Aorta (tissue), 5 donors: ENCODE measurements at regions not wholly inside any gene's neighbourhood (a gene's known extent, or its start where the extent isn't known, plus 50 kb on each side); places are given as distances from the start of the nearest gene placed in this dataset.

ENCODE experiments used
- ATAC-seq: fragments of 200-7000 bp; cut with Tn5 transposase; one replicate; pipeline ENCODE4 v1.9.1; 2022; ENCODE audit warnings: moderate library complexity; ENCODE audit not compliant: low FRiP score
- DNase-seq, 2 donors: peaks; one replicate each; pipeline ENCODE4 v3.0.0-alpha.2; 2020
- H3K27ac ChIP-seq, 2 donors: one replicate each; pipeline ENCODE4 v1.5.1; 2013; ENCODE audit warnings: low read length in 2 of 2, mild to moderate bottlenecking in 2 of 2, moderate library complexity in 2 of 2, control low read depth in 1 of 2, inconsistent platforms in 1 of 2, low read depth in 1 of 2
- H3K27me3 ChIP-seq, 2 donors: one replicate each; pipeline ENCODE4 v1.6.1; 2013; ENCODE audit warnings: control low read depth in 1 of 2, low read length in 1 of 2, mild to moderate bottlenecking in 1 of 2, moderate library complexity in 1 of 2; ENCODE audit not compliant: insufficient read depth in 2 of 2, control insufficient read depth in 1 of 2
- H3K36me3 ChIP-seq, 2 donors: one replicate each; pipeline ENCODE4 v1.6.1; 2013; ENCODE audit warnings: control low read depth in 1 of 2, low read length in 1 of 2, mild to moderate bottlenecking in 1 of 2; ENCODE audit not compliant: insufficient read depth in 2 of 2, control insufficient read depth in 1 of 2
- H3K4me1 ChIP-seq, 2 donors: one replicate each; pipeline ENCODE4 v1.6.1; 2013; ENCODE audit warnings: low read length in 2 of 2, control low read depth in 1 of 2, mild to moderate bottlenecking in 1 of 2, moderate library complexity in 1 of 2; ENCODE audit not compliant: insufficient read depth in 2 of 2, control insufficient read depth in 1 of 2
- H3K4me3 ChIP-seq, 2 donors: one replicate each; pipeline ENCODE4 v1.5.1; 2013; ENCODE audit warnings: low read length in 2 of 2, control low read depth in 1 of 2, mild to moderate bottlenecking in 1 of 2
- H3K9me3 ChIP-seq: one replicate; pipeline ENCODE4 v1.6.1; 2013; ENCODE audit warnings: mild to moderate bottlenecking, low read length; ENCODE audit not compliant: control insufficient read depth
- WGBS, 2 donors: extraction: QIAGEN DNeasy Blood & Tissue Kit; methylation state at CpG; one replicate each; pipeline ENCODE4 v1.1.7; 2013; 5-methylcytosine and 5-hydroxymethylcytosine counted together
- intact Hi-C, 2 donors: fragments of 100-400 bp; cut with DNase I; formaldehyde crosslinking; loops; one replicate each; pipeline versions ENCODE4 v1.14.2 to v1.15.0; 2022
- donor health status: healthy with polysubstance abuse.
- donor health status: Bipolar disorder and iron deficiency.
- donor health status: DM: no; HTN: no; CAD: no.
- donor health status: DM: no; HTN: no; CAD: no.
- donor health status: DM: yes; HTN: yes; CAD: no.

- 85 to 87% methylated on average over 9 of the region's 9 CpGs for WGBS, 2 donors
- H3K27ac ChIP-seq: no peak overlapping the region
- no peaks in the 10 kb centered on the region for H3K4me1 ChIP-seq
- ATAC-seq: no peak
- H3K36me3 ChIP-seq: no peaks in the 10 kb centered on the region
- H3K9me3 ChIP-seq: no peaks in the 10 kb centered on the region
- no peaks in the 10 kb centered on the region for H3K27me3 ChIP-seq
- intact Hi-C loops: no loop called here
- no peak overlapping the region for H3K4me3 ChIP-seq
- DNase-seq: no peak
These were observed 1057.7 kb upstream of the EEF2KMT start for GRCh38 chr16:6155271-6155670.

- H3K36me3 ChIP-seq: no peaks in the 10 kb centered on the region
- H3K27ac ChIP-seq: no peak overlapping the region
- intact Hi-C loops: no loop called here
- no peak for ATAC-seq
- no peaks in the 10 kb centered on the region for H3K9me3 ChIP-seq
- no peak overlapping the region for H3K4me3 ChIP-seq
- DNase-seq: no peak
- no peaks in the 10 kb centered on the region for H3K27me3 ChIP-seq
- 90% methylated on average over 5 of the region's 5 CpGs for WGBS, 2 donors
- no peaks in the 10 kb centered on the region for H3K4me1 ChIP-seq
These were observed 1056.3 kb upstream of the EEF2KMT start for GRCh38 chr16:6153901-6154300.

- DNase-seq (no peak), ATAC-seq (no peak)
- Histone ChIP-seq H3K9me3 (peaks cover 2% of the 10 kb centered on the region), H3K27ac (no peak overlapping the region), H3K4me1 (no peaks in the 10 kb centered on the region), H3K4me3 (no peak overlapping the region), H3K36me3 (no peaks in the 10 kb centered on the region), H3K27me3 (no peaks in the 10 kb centered on the region)
- intact Hi-C loops: no loop called here
- 85 to 86% methylated on average over 10 of the region's 10 CpGs for WGBS, 2 donors
These were observed 1051.4 kb upstream of the EEF2KMT start for GRCh38 chr16:6149031-6149430.

- no peak overlapping the region for H3K27ac ChIP-seq
- H3K4me3 ChIP-seq: no peak overlapping the region
- no peak for ATAC-seq
- H3K9me3 ChIP-seq: peaks cover 2% of the 10 kb centered on the region
- intact Hi-C loops: no loop called here
- no peaks in the 10 kb centered on the region for H3K4me1 ChIP-seq
- H3K36me3 ChIP-seq: no peaks in the 10 kb centered on the region
- H3K27me3 ChIP-seq: no peaks in the 10 kb centered on the region
- DNase-seq: no peak
- 69% methylated on average over 2 of the region's 2 CpGs for WGBS, 2 donors
These were observed 1050.8 kb upstream of the EEF2KMT start for GRCh38 chr16:6148361-6148760.

- no peak for DNase-seq
- H3K9me3 ChIP-seq: peaks cover 2% of the 10 kb centered on the region
- intact Hi-C loops: no loop called here
- H3K4me3 ChIP-seq: no peak overlapping the region
- ATAC-seq: no peak
- no peaks in the 10 kb centered on the region for H3K4me1 ChIP-seq
- no peaks in the 10 kb centered on the region for H3K27me3 ChIP-seq
- H3K36me3 ChIP-seq: no peaks in the 10 kb centered on the region
- WGBS, 2 donors: 60 to 63% methylated on average over 9 of the region's 9 CpGs
- no peak overlapping the region for H3K27ac ChIP-seq
These were observed 1049.4 kb upstream of the EEF2KMT start for GRCh38 chr16:6146874-6147425.

GRCh38 chr16:6146356-6146755 lies 1048.8 kb upstream of the EEF2KMT start:
- no peak overlapping the region for H3K4me3 ChIP-seq
- WGBS, 2 donors: 70 to 79% methylated on average over 2 of the region's 2 CpGs
- no peaks in the 10 kb centered on the region for H3K36me3 ChIP-seq
- DNase-seq: no peak
- no peaks in the 10 kb centered on the region for H3K4me1 ChIP-seq
- intact Hi-C loops: no loop called here
- no peak for ATAC-seq
- no peaks in the 10 kb centered on the region for H3K27me3 ChIP-seq
- H3K27ac ChIP-seq: no peak overlapping the region
- peaks cover 2% of the 10 kb centered on the region for H3K9me3 ChIP-seq

- no peak for DNase-seq
- Histone ChIP-seq H3K27me3 (peaks cover 0 to 2% of the 10 kb centered on the region in 2 donors), H3K9me3 (peaks cover 2% of the 10 kb centered on the region), H3K36me3 (no peaks in the 10 kb centered on the region), H3K27ac (no peak overlapping the region), H3K4me3 (no peak overlapping the region), H3K4me1 (no peaks in the 10 kb centered on the region)
- no peak for ATAC-seq
- 92% methylated on average over 4 of the region's 4 CpGs for WGBS, 2 donors
- intact Hi-C loops: no loop called here
These were observed 1046.9 kb upstream of the EEF2KMT start for GRCh38 chr16:6144463-6144862.

GRCh38 chr16:6143020-6143419 lies 1045.4 kb upstream of the EEF2KMT start:
- H3K36me3 ChIP-seq: no peaks in the 10 kb centered on the region
- no peak for ATAC-seq
- peaks cover 0 to 2% of the 10 kb centered on the region in 2 donors for H3K27me3 ChIP-seq
- H3K9me3 ChIP-seq: peaks cover 2% of the 10 kb centered on the region
- H3K4me3 ChIP-seq: no peak overlapping the region
- H3K27ac ChIP-seq: no peak overlapping the region
- intact Hi-C loops: no loop called here
- DNase-seq: no peak
- WGBS, 2 donors: 17 to 34% methylated on average over 1 of the region's 1 CpG
- no peaks in the 10 kb centered on the region for H3K4me1 ChIP-seq

- Histone ChIP-seq H3K4me3 (no peak overlapping the region), H3K27ac (no peak overlapping the region), H3K9me3 (no peaks in the 10 kb centered on the region), H3K36me3 (no peaks in the 10 kb centered on the region), H3K27me3 (no peaks in the 10 kb centered on the region), H3K4me1 (no peaks in the 10 kb centered on the region)
- no peak for ATAC-seq
- DNase-seq: no peak
- WGBS, 2 donors: 59 to 65% methylated on average over 6 of the region's 6 CpGs
- intact Hi-C loops: no loop called here
These were observed 1035.5 kb upstream of the EEF2KMT start for GRCh38 chr16:6133009-6133557.
